Renal cortical epithelial cell (primary cell): ENCODE measurements at regions not wholly inside any gene's neighbourhood (a gene's known extent, or its start where the extent isn't known, plus 50 kb on each side); places are given as distances from the start of the nearest gene placed in this dataset.

Source experiments
- DNase-seq: peaks from one replicate; pipeline ENCODE4 v3.0.0-alpha.2; 2011; ENCODE audit warnings: low read depth

DNA sequence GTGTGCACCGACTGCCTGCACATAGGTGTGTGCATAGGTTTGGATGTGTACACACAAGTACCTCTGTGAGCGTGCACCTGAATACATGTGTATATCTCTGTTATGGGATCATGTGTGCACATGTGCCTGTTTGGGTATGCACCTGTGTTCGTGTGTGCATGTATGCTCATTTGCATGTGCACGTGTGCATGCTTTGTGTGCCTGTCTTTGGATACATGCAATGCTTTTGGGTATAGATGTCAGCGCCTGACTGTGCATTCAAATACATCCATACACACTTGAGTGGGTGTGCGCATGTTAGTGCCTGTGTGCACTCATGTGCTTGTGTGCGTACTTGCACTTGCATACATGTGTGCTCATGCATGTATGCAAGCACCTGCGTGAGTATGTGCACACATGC, 258.1 kb downstream of the IRX2 start:
- DNase-seq: no peak

DNA sequence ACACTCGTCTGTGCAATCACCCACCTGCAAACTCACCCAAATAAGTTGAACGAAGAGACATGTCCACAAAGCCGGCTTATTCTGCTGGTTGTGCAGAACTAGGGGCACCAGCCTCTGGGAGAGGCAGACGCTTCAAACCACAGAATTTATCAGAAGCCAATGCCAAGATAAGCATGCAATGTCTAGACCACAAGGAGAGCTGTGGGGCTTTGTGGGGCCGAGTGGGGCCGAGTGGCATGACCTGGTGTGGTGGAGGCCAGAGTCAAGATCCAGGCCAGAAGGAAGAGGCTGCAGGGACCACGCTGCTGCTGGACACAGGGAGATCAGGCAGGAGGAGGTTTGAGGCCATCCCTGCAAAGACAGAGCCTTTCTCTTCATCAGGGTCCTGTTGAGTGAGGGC, 259.0 kb downstream of the IRX2 start:
- no peak for DNase-seq

DNA sequence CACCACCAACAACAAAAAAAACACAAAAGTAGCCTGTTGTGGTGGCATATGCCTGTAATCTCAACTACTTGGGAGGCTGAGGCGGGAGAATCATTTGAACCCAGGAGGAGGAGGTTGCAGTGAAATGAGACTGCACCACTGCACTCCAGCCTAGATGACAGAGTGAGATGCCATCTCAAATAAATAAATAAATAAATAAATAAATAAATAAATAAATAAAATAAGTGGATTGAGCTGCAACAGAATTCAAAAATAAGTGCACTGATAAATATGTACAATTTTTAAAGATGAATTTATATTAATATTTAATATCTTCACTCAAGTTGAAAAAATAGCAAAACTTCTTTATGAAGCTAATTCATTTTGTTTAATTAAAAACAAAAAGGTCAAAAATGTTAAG, 259.6 kb downstream of the IRX2 start:
- DNase-seq: no peak

DNA sequence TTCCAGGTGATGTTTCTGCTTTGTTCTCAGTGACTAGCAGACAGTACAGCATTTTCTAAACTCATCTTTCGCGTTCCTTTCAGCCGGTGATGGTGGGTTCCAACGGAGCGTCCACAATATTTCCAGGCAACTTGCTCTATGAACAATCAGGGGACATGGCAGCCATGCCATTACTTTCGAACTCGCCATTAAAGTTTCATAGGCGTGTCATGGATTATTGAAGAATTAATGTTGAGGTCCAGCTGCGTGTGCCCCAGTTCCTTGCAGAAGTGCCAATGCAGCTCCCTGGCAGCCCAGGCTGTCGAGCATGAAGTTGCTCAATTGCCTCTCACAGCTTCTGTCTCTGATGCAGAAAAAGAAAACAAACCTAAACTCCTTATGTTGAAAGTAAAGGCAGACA, 262.2 kb downstream of the IRX2 start:
- DNase-seq: no peak

DNA sequence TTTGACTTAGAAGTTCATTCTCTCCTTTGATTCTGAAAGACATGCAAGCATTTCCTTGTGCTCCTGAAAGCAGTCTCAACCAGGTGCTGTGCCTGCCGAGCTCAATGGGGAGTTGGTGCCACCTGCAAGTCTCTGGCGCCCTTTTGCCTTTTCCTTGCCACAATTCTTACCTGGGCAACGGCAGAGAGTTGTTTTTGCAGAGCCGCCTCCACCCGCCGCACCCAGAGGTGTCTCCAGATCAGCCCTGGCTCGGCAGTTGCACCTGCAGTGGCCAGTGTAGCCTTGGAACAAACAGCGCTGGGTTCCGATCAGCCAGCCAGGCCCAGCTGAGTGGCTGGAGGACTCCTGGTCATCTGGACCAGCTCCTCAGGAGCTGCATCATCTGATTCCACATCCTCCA, 262.9 kb downstream of the IRX2 start:
- DNase-seq: no peak

DNA sequence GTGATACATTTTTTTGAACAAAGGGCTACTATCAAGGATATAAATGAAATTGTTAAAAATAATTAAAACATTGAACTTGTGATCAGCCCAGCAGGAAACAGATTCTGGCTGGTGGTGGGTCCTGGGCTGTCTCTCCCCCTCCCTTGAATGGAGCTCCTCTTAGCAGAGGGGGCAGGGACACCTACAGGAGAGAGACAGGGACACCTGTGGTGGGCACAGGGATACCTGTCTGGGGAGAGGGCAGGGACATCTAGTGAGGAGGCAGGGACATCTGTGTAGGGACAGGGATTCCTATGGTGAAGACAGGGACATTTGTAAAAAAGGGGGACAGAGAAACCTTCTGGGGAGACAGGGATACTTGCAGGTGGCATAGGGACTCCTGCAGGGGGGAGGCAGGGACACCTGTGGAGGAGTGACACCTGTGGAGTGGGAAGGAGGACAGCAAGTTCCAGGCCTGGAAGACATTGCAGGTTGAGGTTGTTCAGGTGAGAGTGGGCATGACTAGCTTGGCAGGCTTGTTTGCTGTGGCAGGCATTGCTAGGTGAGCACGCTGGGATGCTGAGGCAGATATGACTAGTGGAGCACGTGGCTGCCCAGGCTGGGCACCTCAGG, 264.2 kb downstream of the IRX2 start:
- no peak for DNase-seq

- no peak for DNase-seq
These were observed 265.1 kb downstream of the IRX2 start for GRCh38 chr5:2486373-2486772.

- DNase-seq: no peak
These were observed 268.7 kb downstream of the IRX2 start for GRCh38 chr5:2482778-2483177.

GRCh38 chr5:2480871-2481270, 270.6 kb downstream of the IRX2 start:
- DNase-seq: no peak

DNA sequence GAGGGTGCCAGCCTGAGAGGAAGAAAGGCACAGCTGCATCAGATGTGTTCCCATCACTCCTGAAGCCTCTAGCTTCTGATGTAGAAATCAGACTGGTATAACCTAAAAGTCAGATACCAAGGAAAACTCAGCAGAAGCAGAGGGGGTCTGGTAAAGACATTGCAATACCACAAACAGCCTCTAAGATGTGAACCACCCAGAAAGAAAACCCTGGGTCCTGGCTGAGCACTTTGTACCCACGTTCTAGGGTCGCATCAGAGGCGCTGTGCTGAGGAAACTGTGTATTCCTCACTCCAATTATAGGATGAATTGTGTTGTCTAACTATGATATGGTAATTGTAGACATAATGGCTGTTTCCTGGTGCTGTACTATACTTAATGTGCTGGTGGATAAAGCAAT, 275.6 kb downstream of the IRX2 start:
- DNase-seq: no peak

- no peak for DNase-seq
These were observed 278.8 kb downstream of the IRX2 start for GRCh38 chr5:2472670-2473069.

GRCh38 chr5:2471152-2471879, 280.2 kb downstream of the IRX2 start:
- no peak for DNase-seq

DNA sequence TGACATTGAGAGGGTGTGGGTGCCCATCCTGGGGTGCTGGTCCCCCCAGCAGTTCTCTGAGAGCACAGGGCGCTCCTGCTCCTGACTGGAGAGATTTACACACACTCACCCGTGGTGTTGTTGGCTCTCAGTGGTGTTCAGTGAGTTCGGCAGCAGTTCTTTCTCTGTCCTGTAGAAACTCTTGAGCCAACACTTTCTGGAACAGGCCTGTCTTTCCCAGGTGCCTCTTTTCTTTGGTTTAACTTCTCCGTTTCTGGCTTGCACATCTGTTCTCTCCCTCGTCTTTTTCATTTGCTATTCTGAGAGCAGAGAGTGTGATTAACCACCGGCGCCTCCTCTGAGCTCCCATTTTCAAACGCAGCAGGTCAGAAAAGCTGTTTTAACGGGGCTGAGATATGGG, 284.5 kb downstream of the IRX2 start:
- DNase-seq: no peak

DNA sequence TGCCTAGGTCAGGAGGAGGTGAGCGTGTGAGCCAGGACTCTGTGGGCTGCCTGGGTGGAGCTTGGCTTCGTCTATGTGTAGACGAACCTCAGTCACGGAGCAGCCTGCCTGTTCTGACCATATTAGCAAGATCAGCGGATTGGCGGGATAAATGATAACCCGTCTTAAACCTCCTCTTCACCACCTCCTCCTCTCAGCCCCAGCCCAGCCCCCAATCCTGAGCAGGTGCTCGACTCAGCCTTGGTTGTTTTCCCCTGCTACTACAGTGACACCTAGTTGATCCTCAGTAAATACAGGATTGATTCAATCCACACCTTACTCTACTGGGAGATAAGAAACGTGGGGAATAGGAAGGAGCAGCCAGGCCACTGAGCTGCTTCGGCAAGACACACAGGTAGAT, 286.1 kb downstream of the IRX2 start:
- no peak for DNase-seq

GRCh38 chr5:2464141-2464540, 287.3 kb downstream of the IRX2 start:
- no peak for DNase-seq

- no peak for DNase-seq
These were observed 289.5 kb downstream of the IRX2 start for GRCh38 chr5:2461701-2462691.

- DNase-seq: no peak
These were observed 291.4 kb downstream of the IRX2 start for GRCh38 chr5:2460098-2460497.

- no peak for DNase-seq
These were observed 292.2 kb downstream of the IRX2 start for GRCh38 chr5:2459251-2459650.

DNA sequence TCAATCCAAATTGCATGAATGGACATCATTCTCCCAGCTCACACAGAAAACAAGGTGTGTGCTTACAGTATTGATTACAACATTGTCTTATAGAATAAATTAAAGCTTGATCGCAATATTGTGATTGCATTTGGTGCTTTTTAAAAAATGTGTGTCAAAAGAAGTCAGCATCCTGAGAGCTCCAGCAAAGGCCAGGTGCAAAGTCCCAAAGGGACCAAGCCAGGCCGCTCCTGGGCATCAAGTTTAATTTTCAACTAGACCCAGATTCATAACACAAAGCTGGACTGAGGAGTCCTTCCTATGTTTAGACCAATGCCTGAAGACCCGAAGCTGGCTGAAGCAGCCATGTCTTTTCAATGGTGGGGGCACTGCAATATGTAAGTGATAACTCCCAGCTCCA, 295.6 kb downstream of the IRX2 start:
- no peak for DNase-seq

DNA sequence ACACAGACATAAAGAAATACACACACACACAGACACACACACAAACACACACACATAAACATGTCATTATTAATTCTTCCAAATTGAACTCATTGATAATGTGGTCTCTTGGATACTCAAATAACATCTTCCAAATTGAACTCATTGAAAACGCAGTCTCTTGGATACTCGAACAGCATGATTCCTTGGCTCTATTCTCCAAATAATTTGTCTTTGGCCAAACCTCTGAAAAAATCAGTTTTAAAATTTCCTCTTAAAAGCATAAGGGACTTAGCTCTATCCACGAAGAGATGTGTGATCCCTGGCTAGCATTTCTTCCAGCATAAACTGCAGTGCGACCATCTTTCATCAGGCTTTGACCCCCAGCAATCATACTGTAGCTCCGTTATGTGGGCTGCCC, 296.6 kb downstream of the IRX2 start:
- no peak for DNase-seq

GRCh38 chr5:2453781-2454180, 297.7 kb downstream of the IRX2 start:
- no peak for DNase-seq

GRCh38 chr5:2451100-2451499, 300.4 kb downstream of the IRX2 start:
- no peak for DNase-seq
